ENCODE measurements at regions not wholly inside any gene's neighbourhood (a gene's known extent, or its start where the extent isn't known, plus 50 kb on each side); places are given as distances from the start of the nearest gene placed in this dataset.

DNA sequence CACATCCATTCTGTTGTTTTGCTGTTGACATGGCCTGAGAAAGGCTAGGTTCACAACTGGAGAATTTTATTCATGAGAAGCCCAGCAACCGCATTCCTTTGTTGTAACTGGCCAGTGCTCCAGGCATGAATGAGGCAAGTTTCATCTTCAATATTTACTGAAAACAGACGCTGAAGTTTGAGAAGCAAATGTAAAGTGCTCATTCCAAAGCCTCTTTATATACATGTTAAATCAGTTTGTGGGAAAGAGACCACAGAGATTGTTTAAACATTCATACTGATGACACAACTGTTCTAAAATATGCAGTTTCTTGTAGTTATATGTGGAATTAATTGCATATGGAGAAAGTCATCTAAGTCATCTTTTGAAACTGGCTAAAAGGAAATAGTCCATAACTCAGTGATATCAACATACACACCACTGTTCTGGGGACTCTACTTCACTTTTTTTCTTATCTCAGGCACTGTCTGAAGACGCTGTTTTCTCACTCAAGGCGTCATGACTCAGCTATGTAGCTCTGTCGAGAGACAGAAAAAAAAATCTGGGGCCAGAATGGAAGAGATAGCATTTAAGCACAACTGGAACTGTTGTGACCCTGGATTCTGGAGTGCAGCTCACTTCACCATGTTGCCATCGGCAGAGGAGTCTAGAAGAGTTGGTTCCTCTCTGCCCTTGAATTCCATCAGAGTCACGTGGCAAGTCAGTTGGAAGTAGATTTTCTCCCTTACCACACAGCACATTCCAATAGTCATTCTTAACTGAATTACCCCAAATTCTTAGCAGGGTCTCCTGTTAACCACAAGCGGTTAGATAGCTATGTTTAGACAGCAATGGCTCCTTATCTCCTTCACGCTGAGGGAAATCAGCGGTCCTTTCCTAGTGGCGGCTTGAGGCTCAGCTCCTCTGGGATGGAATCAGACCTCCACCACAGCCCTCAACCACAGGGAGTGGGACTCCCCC is 258.4 kb upstream of the HMGA2 start:
- WGBS, 2 donors: 47 to 49% methylated on average over 11 of the region's 11 CpGs
- no peak overlapping the region for H3K4me3 ChIP-seq
- no peaks in the 10 kb centered on the region for H3K9me3 ChIP-seq
- no peak overlapping the region for H3K27ac ChIP-seq
- H3K27me3 ChIP-seq: no peaks in the 10 kb centered on the region
- H3K4me1 ChIP-seq: peaks cover 0 to 3% (median 0%) of the 10 kb centered on the region in 4 donors
- H3K36me3 ChIP-seq: no peaks in the 10 kb centered on the region
- TF ChIP-seq CTCF (IDR thresholded peaks at IDR 0.05) (no peak), POLR2A (IDR thresholded peaks at IDR 0.05) (no peak), EP300 (IDR thresholded peaks at IDR 0.05) (no peak)
- DNase-seq (ENCODE audit: low spot score in 2 of 2): no peak

DNA sequence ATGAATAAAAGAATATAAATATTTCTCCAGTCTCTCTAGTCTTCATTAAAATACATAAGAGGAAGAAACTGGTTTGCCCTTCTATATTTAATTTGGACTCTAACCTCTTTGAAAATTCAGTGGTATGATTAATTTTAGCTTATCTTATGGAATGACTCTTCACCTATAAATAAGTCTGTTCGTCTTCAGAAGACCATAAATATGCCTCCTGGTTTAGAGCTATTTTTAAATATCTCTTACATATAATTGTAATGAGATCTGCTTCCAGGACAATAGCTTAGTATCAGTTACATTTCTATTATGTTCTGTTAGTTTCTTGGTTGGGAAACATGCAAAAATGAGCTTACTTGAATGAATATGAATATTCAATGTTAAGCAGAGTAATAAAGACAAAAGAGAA is 257.5 kb upstream of the HMGA2 start:
- TF ChIP-seq EP300 (IDR thresholded peaks at IDR 0.05): no peak
- no peak for TF ChIP-seq CTCF (IDR thresholded peaks at IDR 0.05)
- no peak for TF ChIP-seq POLR2A (IDR thresholded peaks at IDR 0.05)
- H3K36me3 ChIP-seq: no peaks in the 10 kb centered on the region
- H3K4me1 ChIP-seq: peaks cover 0 to 3% (median 0%) of the 10 kb centered on the region in 4 donors
- no peak overlapping the region for H3K4me3 ChIP-seq
- no peak for DNase-seq (ENCODE audit: low spot score in 2 of 2)
- no peak overlapping the region for H3K27ac ChIP-seq
- H3K9me3 ChIP-seq: no peaks in the 10 kb centered on the region
- H3K27me3 ChIP-seq: no peaks in the 10 kb centered on the region
- WGBS, 2 donors: 83 to 84% methylated on average over 1 of the region's 1 CpG

DNA sequence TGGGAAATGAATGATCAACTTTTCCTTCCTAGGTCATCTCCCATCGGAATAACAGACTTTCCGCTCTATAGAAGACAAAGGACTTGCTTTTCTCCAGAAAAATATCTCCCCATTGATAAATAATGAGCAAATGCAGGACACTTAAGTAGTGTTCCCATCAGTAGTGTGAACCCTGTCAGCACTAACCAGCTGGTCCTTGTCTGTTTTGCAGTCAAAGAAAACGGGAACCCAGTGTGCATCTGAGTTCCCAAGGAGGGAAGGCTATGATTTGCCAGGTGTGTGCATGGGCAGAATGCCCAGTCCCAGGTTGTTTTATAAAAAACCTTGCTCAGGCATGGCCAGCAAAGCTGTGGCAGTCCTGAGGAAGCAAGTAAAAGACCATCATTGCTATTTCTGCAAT is 256.5 kb upstream of the HMGA2 start:
- DNase-seq (ENCODE audit: low spot score in 2 of 2): no peak
- H3K27me3 ChIP-seq: no peaks in the 10 kb centered on the region
- TF ChIP-seq POLR2A (IDR thresholded peaks at IDR 0.05): no peak
- no peak for TF ChIP-seq CTCF (IDR thresholded peaks at IDR 0.05)
- no peak for TF ChIP-seq EP300 (IDR thresholded peaks at IDR 0.05)
- peaks cover 0 to 3% (median 0%) of the 10 kb centered on the region in 4 donors for H3K4me1 ChIP-seq
- no peak overlapping the region for H3K4me3 ChIP-seq
- WGBS, 2 donors: 63% methylated on average over 3 of the region's 3 CpGs
- no peak overlapping the region for H3K27ac ChIP-seq
- no peaks in the 10 kb centered on the region for H3K36me3 ChIP-seq
- H3K9me3 ChIP-seq: no peaks in the 10 kb centered on the region

DNA sequence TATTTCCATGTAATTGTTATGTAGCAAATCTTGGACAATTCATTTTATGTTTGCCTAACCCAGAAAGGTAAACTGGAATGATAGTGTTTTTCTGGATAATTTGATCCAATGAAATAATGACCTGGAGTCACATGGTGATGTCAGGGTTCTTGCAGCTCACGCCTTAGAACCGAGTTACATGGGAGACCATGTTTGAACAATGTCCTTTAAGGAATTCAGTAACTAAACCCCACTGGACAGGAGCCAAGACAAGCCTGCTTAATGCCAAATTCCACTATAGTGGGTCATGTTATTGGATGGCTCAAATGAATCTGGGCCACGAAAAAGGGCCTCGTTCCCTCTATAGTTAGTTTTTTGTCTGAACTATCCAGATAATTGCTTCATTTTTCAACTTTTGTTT is 255.8 kb upstream of the HMGA2 start:
- no peak overlapping the region for H3K27ac ChIP-seq
- no peak for TF ChIP-seq POLR2A (IDR thresholded peaks at IDR 0.05)
- TF ChIP-seq CTCF (IDR thresholded peaks at IDR 0.05): no peak
- no peak for TF ChIP-seq EP300 (IDR thresholded peaks at IDR 0.05)
- peaks cover 0 to 5% (median 0%) of the 10 kb centered on the region in 4 donors for H3K9me3 ChIP-seq
- H3K27me3 ChIP-seq: no peaks in the 10 kb centered on the region
- WGBS, 2 donors: 32 to 36% methylated on average over 4 of the region's 4 CpGs
- DNase-seq (ENCODE audit: low spot score in 2 of 2): no peak
- peaks cover 0 to 3% (median 0%) of the 10 kb centered on the region in 4 donors for H3K4me1 ChIP-seq
- no peaks in the 10 kb centered on the region for H3K36me3 ChIP-seq
- no peak overlapping the region for H3K4me3 ChIP-seq

- H3K4me3 ChIP-seq: no peak overlapping the region
- H3K27ac ChIP-seq: no peak overlapping the region
- H3K9me3 ChIP-seq: peaks cover 0 to 25% (median 0%) of the 10 kb centered on the region in 4 donors
- no peak for TF ChIP-seq CTCF (IDR thresholded peaks at IDR 0.05)
- TF ChIP-seq EP300 (IDR thresholded peaks at IDR 0.05): no peak
- TF ChIP-seq POLR2A (IDR thresholded peaks at IDR 0.05): no peak
- peaks cover 0 to 3% (median 0%) of the 10 kb centered on the region in 4 donors for H3K4me1 ChIP-seq
- no peaks in the 10 kb centered on the region for H3K36me3 ChIP-seq
- WGBS, 2 donors: 95 to 96% methylated on average over 4 of the region's 4 CpGs
- H3K27me3 ChIP-seq: no peaks in the 10 kb centered on the region
- DNase-seq (ENCODE audit: low spot score in 2 of 2): no peak
Observed at GRCh38 chr12:65570451-65571130, 253.7 kb upstream of the HMGA2 start.
